Left ventricle myocardium inferior (tissue), 1 donor: ENCODE measurements at regions not wholly inside any gene's neighbourhood (a gene's known extent, or its start where the extent isn't known, plus 50 kb on each side); places are given as distances from the start of the nearest gene placed in this dataset.

Experiments used
- DNase-seq: peaks from one replicate; pipeline ENCODE4 v3.0.0-alpha.2; 2020
- H3K27ac ChIP-seq: fragments of 200-600 bp; replicated peaks from 2 replicates; pipeline ENCODE4 v1.8.0; 2021
- H3K27me3 ChIP-seq: fragments of 200-600 bp; 2 replicates; pipeline ENCODE4 v1.8.0; 2021; ENCODE audit warnings: low read depth
- H3K36me3 ChIP-seq: fragments of 200-600 bp; 2 replicates; pipeline ENCODE4 v1.8.0; 2021
- H3K4me1 ChIP-seq: fragments of 200-600 bp; 2 replicates; pipeline ENCODE4 v1.8.0; 2021
- H3K4me3 ChIP-seq: fragments of 200-600 bp; 2 replicates; pipeline ENCODE4 v1.8.0; 2021; ENCODE audit warnings: mild to moderate bottlenecking, moderate library complexity
- H3K9me3 ChIP-seq: fragments of 200-600 bp; replicated peaks from 2 replicates; pipeline ENCODE4 v1.8.0; 2021
- intact Hi-C: fragments of 100-400 bp; cut with micrococcal nuclease; formaldehyde crosslinking; loops from one replicate; pipeline ENCODE4 v1.11.0; 2022
- TF ChIP-seq, protein P1 (sequence below): fragments of 200-600 bp; IDR thresholded peaks from 2 replicates; pipeline ENCODE4 v1.8.0; 2021; ENCODE audit warnings: antibody characterized with exemption, mild to moderate bottlenecking, borderline replicate concordance
- donor health status: DM: no; HTN: yes; CAD: no; lungs with severe emphysema.

DNA sequence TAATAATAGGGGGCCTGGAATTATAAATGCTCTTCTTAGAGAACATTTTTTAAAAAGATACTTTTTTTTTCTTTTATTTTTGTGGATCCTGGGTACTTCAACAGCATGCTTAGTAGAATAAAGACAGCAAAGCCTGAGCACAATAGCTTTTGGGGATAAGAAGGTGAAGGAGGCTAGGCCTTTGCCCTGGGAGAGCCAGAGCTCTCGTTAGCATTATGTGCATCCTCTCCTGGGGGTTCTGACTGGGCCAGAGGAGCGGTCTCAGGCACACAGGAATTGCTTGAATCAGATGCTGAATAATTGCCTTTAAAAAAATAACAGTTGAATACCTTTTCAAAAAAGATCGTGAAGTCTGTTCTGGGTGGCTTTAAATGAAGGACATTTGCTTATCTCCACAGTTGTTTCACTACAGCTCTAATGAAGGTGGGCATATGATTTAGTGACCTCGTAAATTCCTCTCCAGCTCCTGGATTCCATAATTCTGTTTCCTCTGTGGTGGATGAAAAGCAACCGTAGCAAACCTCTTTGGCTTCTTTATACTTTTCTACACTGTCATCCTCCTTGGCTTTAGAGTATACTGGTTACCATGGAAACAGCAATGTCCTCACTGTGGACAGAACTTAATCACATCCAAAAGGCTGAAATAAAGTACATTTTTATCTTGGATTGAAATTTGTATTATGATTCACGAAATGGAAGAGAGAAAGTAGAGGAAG lies 133.8 kb downstream of the MAIP1 start:
- Histone ChIP-seq H3K9me3 (no peaks in the 10 kb centered on the region), H3K36me3 (no peaks in the 10 kb centered on the region), H3K4me1 (no peaks in the 10 kb centered on the region), H3K4me3 (no peak overlapping the region), H3K27me3 (peaks cover 6% of the 10 kb centered on the region), H3K27ac (no peak overlapping the region)
- intact Hi-C loops = no loop called here
- no peak for DNase-seq
- TF ChIP-seq, protein P1, sequence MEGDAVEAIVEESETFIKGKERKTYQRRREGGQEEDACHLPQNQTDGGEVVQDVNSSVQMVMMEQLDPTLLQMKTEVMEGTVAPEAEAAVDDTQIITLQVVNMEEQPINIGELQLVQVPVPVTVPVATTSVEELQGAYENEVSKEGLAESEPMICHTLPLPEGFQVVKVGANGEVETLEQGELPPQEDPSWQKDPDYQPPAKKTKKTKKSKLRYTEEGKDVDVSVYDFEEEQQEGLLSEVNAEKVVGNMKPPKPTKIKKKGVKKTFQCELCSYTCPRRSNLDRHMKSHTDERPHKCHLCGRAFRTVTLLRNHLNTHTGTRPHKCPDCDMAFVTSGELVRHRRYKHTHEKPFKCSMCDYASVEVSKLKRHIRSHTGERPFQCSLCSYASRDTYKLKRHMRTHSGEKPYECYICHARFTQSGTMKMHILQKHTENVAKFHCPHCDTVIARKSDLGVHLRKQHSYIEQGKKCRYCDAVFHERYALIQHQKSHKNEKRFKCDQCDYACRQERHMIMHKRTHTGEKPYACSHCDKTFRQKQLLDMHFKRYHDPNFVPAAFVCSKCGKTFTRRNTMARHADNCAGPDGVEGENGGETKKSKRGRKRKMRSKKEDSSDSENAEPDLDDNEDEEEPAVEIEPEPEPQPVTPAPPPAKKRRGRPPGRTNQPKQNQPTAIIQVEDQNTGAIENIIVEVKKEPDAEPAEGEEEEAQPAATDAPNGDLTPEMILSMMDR = no peak

DNA sequence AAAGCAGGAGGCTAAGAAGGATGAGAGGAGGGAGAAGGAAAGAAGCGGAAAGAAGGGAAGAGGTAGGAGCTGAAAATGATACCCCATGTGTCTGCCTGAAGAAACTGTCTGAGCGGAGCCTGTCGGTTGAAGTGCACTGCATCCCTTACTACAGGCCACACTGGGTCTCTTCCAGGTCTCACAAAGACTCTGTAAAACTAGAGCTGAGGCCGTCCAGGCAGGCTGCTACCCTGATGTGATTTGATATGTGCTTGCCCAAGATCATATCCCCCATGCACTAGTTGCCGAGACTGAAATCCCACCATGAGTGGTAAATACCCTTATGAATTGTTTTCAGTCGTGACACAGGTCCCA lies 134.4 kb downstream of the MAIP1 start:
- no peak for DNase-seq
- Histone ChIP-seq H3K9me3 (no peaks in the 10 kb centered on the region), H3K27ac (no peak overlapping the region), H3K4me3 (no peak overlapping the region), H3K36me3 (no peaks in the 10 kb centered on the region), H3K4me1 (no peaks in the 10 kb centered on the region), H3K27me3 (peaks cover 6% of the 10 kb centered on the region)
- intact Hi-C loops = no loop called here
- TF ChIP-seq, protein P1 = no peak

DNA sequence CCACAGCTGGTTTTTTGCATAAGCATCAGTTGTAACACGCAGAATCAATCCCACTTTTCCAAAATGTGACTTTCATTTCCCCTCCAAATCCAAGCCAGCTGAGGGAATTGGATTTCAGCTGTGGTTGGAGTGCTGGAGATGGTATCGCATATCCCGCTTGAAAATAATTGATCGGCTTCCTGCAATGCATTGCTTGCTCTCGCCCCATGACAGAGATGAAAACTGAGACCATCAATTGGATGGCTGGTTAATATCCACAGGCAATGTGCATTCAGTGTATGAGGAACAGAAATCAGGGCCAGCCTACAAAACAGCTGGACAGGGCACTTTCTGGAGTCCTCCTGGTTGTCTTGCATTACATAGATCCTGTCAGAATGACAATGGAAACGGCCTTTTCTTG lies 135.3 kb downstream of the MAIP1 start:
- Histone ChIP-seq H3K4me1 (no peaks in the 10 kb centered on the region), H3K27ac (no peak overlapping the region), H3K36me3 (no peaks in the 10 kb centered on the region), H3K9me3 (no peaks in the 10 kb centered on the region), H3K4me3 (no peak overlapping the region), H3K27me3 (peaks cover 6% of the 10 kb centered on the region)
- TF ChIP-seq, protein P1 = no peak
- DNase-seq = no peak
- intact Hi-C loops = no loop called here

DNA sequence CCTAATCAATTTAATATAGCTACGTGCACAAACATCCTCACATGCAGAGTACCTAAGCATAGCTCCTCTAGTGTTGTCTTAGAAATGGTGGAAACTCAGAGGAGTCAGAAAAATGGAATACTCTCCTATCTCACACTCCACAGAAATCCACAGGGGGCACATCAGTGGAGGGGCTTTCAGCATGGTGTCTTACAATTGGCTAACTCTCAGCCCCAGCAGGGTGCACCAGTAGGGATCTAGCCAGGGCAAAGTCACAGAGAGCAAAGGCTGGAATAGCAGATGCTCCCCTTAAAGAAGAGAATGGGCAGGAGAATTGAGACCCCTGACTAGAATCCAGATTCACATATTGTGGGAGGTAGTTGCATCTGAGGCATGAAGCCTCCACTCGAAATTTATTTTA lies 135.7 kb downstream of the MAIP1 start:
- H3K9me3 ChIP-seq = no peaks in the 10 kb centered on the region
- peaks cover 6% of the 10 kb centered on the region for H3K27me3 ChIP-seq
- no peak overlapping the region for H3K4me3 ChIP-seq
- no peak overlapping the region for H3K27ac ChIP-seq
- no peaks in the 10 kb centered on the region for H3K36me3 ChIP-seq
- intact Hi-C loops = no loop called here
- TF ChIP-seq, protein P1 = no peak
- H3K4me1 ChIP-seq = no peaks in the 10 kb centered on the region
- DNase-seq = no peak

DNA sequence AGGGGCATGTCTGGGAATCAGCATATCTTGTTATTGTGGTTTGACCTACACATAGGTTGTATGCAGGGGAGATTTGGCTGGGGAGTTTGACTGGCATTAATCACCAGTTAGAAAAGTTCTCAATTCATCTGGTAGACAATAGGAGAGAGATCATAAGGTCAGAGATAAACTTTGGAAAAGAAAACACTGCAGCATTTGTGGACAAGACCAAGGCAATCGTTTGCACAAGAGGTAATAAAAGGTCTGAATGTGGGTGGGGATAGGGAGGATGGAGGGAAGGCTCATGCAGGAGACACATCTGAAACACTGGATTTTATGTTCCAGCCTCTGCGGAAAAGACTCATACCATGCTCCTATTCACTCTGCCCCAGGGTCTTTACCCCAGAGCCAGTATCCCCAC lies 136.9 kb downstream of the MAIP1 start:
- Histone ChIP-seq H3K36me3 (no peaks in the 10 kb centered on the region), H3K4me1 (no peaks in the 10 kb centered on the region), H3K4me3 (no peak overlapping the region), H3K9me3 (no peaks in the 10 kb centered on the region), H3K27ac (no peak overlapping the region), H3K27me3 (peaks cover 6% of the 10 kb centered on the region)
- intact Hi-C loops = no loop called here
- TF ChIP-seq, protein P1 = no peak
- no peak for DNase-seq
